ENCODE measurements at regions not wholly inside any gene's neighbourhood (a gene's known extent, or its start where the extent isn't known, plus 50 kb on each side); places are given as distances from the start of the nearest gene placed in this dataset.

DNA sequence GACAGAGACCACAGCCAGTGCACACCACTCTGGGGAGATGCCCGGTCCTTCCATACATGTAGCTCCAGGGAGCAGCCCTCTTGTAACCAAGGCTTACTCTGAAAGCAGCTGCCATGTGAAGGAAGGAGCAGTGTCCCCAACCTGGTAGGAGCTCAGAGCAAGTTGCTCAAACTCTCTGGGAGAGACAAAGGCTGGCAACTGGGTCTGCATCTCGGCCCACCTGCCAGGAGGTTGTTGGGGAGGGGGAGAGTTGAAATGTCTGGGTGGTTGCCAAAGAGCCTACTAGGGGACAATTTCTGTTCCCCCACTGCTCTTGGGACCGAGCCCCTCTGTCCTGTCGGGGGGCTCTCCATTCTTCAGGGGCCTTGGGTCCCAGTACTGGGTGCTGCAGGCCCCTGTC lies 309.9 kb downstream of the TLE3 start:
- Histone ChIP-seq H3K36me3 (ENCODE audit: control insufficient read depth, low read length) (no peaks in the 10 kb centered on the region), H3K27ac (ENCODE audit: low read depth, low read length) (no peak overlapping the region), H3K27me3 (ENCODE audit: control insufficient read depth, low read length) (peaks cover 24% of the 10 kb centered on the region; the same call in 1 of the 2 replicates), H4K20me1 (ENCODE audit: control insufficient read depth, insufficient read depth, low read depth, low read length) (no peaks in the 10 kb centered on the region), H3K4me1 (ENCODE audit: control insufficient read depth, low read length) (peaks cover 12% of the 10 kb centered on the region), H3K4me2 (ENCODE audit: low read length) (no peak overlapping the region), H3K4me3 (ENCODE audit: low read length) (no peak overlapping the region), H3K9me3 (ENCODE audit: control insufficient read depth, insufficient read depth, low read length) (no peaks in the 10 kb centered on the region), H3F3A (ENCODE audit: control insufficient read depth, insufficient read depth) (no peaks in the 10 kb centered on the region), H3K9me2 (replicated peaks; ENCODE audit: control insufficient read depth, low read length) (no peaks in the 10 kb centered on the region), H3K79me2 (ENCODE audit: control insufficient read depth, low read length) (no peaks in the 10 kb centered on the region)
- TF ChIP-seq, protein P1, sequence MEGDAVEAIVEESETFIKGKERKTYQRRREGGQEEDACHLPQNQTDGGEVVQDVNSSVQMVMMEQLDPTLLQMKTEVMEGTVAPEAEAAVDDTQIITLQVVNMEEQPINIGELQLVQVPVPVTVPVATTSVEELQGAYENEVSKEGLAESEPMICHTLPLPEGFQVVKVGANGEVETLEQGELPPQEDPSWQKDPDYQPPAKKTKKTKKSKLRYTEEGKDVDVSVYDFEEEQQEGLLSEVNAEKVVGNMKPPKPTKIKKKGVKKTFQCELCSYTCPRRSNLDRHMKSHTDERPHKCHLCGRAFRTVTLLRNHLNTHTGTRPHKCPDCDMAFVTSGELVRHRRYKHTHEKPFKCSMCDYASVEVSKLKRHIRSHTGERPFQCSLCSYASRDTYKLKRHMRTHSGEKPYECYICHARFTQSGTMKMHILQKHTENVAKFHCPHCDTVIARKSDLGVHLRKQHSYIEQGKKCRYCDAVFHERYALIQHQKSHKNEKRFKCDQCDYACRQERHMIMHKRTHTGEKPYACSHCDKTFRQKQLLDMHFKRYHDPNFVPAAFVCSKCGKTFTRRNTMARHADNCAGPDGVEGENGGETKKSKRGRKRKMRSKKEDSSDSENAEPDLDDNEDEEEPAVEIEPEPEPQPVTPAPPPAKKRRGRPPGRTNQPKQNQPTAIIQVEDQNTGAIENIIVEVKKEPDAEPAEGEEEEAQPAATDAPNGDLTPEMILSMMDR (IDR thresholded peaks at IDR 0.05; ENCODE audit: low read depth, low read length, poor library complexity, severe bottlenecking): no peak
- no peak for TF ChIP-seq EZH2phosphoT487 (IDR thresholded peaks at IDR 0.05; ENCODE audit: borderline replicate concordance, low read length)

DNA sequence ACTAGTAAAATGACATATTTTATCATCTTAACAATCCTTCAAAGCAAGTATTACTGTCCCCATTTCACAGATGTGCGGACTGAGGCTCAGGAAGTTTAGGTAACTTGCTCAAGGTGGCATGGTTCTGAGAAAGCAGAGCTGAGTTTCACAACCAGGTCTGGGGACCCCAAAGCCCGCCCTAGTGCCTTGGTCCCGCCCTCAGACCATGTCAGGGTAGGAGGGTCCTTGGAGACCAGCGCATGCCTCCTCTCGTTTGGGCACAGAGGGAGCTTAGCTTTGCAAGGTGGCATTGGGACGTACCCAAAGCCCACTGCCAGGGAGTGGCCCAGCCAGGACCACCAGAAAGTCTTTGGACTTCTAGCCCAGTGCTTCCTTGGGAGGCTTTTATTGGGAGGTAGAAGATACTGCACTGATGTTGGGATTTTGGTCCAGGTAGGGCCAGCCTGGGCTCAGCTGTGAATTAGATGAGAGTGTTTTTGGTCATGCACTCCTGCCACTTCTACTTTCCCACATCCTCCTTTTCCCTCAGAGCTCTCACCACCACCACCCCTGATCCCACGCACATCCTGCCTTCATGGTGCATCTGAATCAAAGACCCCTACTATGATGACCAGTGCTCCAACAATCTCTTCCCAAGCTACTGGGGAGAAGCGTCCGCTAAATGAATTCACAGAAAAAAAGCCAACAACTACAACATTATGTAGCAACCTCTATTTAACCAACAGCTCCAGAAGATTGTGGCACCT lies 307.9 kb downstream of the TLE3 start:
- Histone ChIP-seq H3K27me3 (ENCODE audit: control insufficient read depth, low read length) (peaks cover 20% of the 10 kb centered on the region; the same call in 1 of the 2 replicates), H3K4me2 (ENCODE audit: low read length) (no peak overlapping the region), H4K20me1 (ENCODE audit: control insufficient read depth, insufficient read depth, low read depth, low read length) (no peaks in the 10 kb centered on the region), H3F3A (ENCODE audit: control insufficient read depth, insufficient read depth) (no peaks in the 10 kb centered on the region), H3K4me1 (ENCODE audit: control insufficient read depth, low read length) (no peaks in the 10 kb centered on the region), H3K36me3 (ENCODE audit: control insufficient read depth, low read length) (no peaks in the 10 kb centered on the region), H3K27ac (ENCODE audit: low read depth, low read length) (no peak overlapping the region), H3K9me2 (replicated peaks; ENCODE audit: control insufficient read depth, low read length) (no peaks in the 10 kb centered on the region), H3K79me2 (ENCODE audit: control insufficient read depth, low read length) (no peaks in the 10 kb centered on the region), H3K9me3 (ENCODE audit: control insufficient read depth, insufficient read depth, low read length) (no peaks in the 10 kb centered on the region), H3K4me3 (ENCODE audit: low read length) (no peak overlapping the region)
- TF ChIP-seq, protein P1 (IDR thresholded peaks at IDR 0.05; ENCODE audit: low read depth, low read length, poor library complexity, severe bottlenecking): no peak
- no peak for TF ChIP-seq EZH2phosphoT487 (IDR thresholded peaks at IDR 0.05; ENCODE audit: borderline replicate concordance, low read length)

DNA sequence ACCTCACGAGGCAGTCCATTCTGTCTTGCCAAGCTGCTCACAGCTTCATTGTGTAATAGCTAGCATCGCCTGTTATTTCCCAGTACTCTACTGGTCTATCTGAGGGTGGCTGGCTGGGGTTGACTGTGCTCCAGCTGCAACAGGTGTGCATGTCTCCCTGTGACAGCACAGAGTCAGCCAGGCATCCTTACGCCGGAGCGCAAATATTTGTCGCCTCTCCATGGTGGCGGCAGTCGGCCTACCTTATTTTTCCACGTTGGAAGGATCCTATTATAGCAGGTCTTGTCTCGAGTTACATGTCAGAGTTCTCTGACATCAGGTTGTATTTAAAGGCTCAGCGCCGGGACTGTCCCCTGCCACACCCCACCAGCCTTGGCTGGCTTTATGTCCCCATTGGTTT lies 307.1 kb downstream of the TLE3 start:
- Histone ChIP-seq H3K9me2 (replicated peaks; ENCODE audit: control insufficient read depth, low read length) (no peaks in the 10 kb centered on the region), H3K4me2 (ENCODE audit: low read length) (no peak overlapping the region), H3F3A (ENCODE audit: control insufficient read depth, insufficient read depth) (no peaks in the 10 kb centered on the region), H4K20me1 (ENCODE audit: control insufficient read depth, insufficient read depth, low read depth, low read length) (no peaks in the 10 kb centered on the region), H3K9me3 (ENCODE audit: control insufficient read depth, insufficient read depth, low read length) (no peaks in the 10 kb centered on the region), H3K4me1 (ENCODE audit: control insufficient read depth, low read length) (no peaks in the 10 kb centered on the region), H3K79me2 (ENCODE audit: control insufficient read depth, low read length) (no peaks in the 10 kb centered on the region), H3K27me3 (ENCODE audit: control insufficient read depth, low read length) (peaks cover 20% of the 10 kb centered on the region; the same call in 1 of the 2 replicates), H3K27ac (ENCODE audit: low read depth, low read length) (no peak overlapping the region), H3K36me3 (ENCODE audit: control insufficient read depth, low read length) (no peaks in the 10 kb centered on the region), H3K4me3 (ENCODE audit: low read length) (no peak overlapping the region)
- TF ChIP-seq EZH2phosphoT487 (IDR thresholded peaks at IDR 0.05; ENCODE audit: borderline replicate concordance, low read length): no peak
- TF ChIP-seq, protein P1 (IDR thresholded peaks at IDR 0.05; ENCODE audit: low read depth, low read length, poor library complexity, severe bottlenecking): no peak

Data from DOHH2 (cell line).